ENCODE measurements at regions not wholly inside any gene's neighbourhood (a gene's known extent, or its start where the extent isn't known, plus 50 kb on each side); places are given as distances from the start of the nearest gene placed in this dataset.

DNA sequence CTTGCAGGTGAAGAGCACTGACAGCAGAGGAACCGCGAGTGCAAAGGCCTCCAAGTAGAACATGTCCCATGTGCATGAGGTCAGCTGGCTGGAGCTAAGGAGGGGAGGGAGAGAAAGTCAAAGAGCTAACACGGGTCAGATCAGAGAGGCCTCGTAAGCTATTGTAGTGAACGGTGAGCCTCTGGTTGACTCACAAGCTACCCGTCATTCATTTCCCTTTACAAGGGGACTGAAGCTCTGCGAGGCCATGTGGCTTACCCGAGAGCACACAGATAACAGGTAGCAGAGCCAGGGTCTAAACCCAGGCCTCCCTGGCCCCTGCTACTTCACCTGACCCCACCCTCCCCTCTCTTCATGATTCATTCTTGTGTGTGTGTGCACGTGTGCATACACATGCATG is 152.7 kb upstream of the ADRA1B start:
- no peak for DNase-seq (ENCODE audit: low read depth in 1 of 2, low spot score in 1 of 2)
- TF ChIP-seq JUND (IDR thresholded peaks at IDR 0.05; ENCODE audit: low read depth) = no peak
- in situ Hi-C loops (cut with HindIII; ENCODE audit: low pct_unique_long_range_greater_than_20kb, low sequenced_read_pairs) = no loop called here

DNA sequence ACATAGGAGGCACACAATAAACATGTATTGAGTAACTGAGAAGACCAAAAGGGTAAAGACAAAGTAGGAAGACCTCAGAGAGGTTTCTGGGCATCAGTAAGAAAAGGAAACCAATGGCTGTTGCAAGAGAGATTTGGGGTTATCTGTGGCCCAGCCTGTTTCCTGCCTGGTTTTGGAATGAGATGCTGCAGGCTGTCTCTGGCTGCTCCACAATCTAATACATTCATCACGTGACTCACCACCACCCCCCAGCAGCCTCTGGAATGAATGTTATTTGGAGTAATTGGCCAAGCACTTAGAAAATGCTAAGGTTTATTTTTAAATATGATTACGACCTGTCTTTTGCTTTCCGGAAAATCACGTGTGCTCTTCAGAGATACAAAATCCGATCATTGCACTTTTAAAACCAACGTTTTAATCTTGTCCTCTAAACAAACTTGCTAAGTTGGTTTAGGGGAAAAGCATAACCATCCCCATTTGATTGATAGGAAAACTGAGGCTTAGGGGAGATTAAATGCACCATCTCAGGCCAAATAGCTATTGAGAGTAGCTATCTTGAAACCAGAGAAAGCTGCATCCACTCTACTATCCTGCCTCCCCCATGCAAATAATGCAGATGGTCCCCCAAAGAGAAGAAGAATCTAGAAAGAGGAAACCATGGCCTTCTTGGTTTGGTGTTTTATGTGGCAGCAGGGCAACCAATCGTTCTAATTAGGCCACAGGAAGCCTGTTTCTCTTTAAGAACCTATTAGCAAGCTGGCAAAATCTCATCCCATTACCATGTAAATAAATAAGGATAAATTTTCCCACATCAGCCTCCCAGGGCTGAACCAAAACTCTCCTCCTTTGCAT is 151.8 kb upstream of the ADRA1B start:
- no peak for DNase-seq (ENCODE audit: low read depth in 1 of 2, low spot score in 1 of 2)
- in situ Hi-C loops (cut with HindIII; ENCODE audit: low pct_unique_long_range_greater_than_20kb, low sequenced_read_pairs) = no loop called here

DNA sequence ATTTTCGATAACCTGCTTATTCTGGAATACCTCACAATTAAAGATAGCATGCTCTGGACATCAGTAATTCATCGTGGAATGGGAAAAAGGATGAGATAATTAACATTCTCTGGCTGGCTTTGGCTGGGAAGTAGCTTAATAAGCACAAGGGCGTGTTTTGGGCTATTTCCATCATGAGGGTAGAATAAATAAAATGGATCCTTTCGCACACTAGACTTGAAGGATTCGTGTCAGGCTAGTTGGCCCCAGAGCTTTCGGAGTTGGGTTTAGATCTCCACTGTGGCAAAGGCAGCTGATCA is 151.2 kb upstream of the ADRA1B start:
- no peak for TF ChIP-seq JUND (IDR thresholded peaks at IDR 0.05; ENCODE audit: low read depth)
- no peak for DNase-seq (ENCODE audit: low read depth in 1 of 2, low spot score in 1 of 2)
- in situ Hi-C loops (cut with HindIII; ENCODE audit: low pct_unique_long_range_greater_than_20kb, low sequenced_read_pairs) = no loop called here

More for the DNA sequence above, 151.8 kb upstream of the ADRA1B start:
- TF ChIP-seq JUND (IDR thresholded peaks at IDR 0.05; ENCODE audit: low read depth) = no peak

DNA sequence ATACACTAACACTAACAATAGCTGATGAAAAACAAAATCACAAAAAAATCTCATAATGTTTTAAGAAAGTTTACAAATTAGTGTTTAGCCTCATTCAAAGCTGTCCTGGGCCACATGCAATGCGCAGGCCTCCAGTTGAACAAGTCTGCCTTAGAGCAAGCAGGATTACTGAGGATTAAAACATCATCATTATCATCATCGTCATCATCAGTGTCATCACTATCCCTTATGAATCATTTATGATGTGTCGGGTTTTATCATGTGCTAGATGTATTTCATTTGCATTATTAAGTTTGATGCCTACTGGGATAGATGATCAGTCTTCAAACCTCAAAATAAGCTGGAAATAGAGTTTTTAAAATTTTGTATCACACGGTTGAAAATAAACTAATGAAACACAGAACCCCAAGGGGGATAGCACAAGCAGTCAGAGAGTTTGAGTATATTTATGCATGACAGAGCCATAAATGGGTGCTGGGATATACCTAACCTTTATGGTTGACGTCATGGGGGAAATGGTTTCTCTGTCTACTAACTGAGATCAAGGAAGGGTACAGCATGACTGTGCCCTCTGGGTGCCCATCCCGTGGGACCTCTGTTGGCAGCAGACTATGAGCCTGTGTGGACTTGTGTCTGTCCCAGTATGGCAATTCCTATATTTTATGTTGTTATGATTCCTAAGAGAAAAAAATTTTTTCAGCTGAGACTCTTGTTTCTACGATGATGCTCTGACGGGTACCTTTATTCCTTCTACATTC is 150.3 kb upstream of the ADRA1B start:
- no peak for TF ChIP-seq JUND (IDR thresholded peaks at IDR 0.05; ENCODE audit: low read depth)
- in situ Hi-C loops (cut with HindIII; ENCODE audit: low pct_unique_long_range_greater_than_20kb, low sequenced_read_pairs) = no loop called here

DNA sequence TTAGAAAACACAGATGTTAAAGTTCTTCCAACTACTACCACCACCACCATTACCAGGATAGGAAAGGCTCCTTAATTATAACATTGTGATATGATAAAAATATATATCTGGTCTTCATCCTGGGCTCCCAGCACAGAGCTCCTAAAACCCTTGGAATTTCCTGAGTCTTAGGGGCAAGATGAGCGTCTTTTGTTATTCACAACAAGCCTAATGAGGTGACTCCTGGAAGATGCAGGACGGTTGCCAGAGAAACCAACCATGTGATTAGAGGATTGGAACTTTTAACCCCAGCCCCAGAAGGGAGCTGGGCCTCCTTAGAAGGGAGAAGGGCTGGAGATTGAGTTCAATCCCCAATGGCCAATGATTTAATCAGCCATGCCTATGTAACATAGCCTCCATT is 148.0 kb upstream of the ADRA1B start:
- no peak for TF ChIP-seq JUND (IDR thresholded peaks at IDR 0.05; ENCODE audit: low read depth)
- in situ Hi-C loops (cut with HindIII; ENCODE audit: low pct_unique_long_range_greater_than_20kb, low sequenced_read_pairs) = no loop called here
- no peak for DNase-seq (ENCODE audit: low read depth in 1 of 2, low spot score in 1 of 2)

More for the DNA sequence above, 150.3 kb upstream of the ADRA1B start:
- no peak for DNase-seq (ENCODE audit: low read depth in 1 of 2, low spot score in 1 of 2)

DNA sequence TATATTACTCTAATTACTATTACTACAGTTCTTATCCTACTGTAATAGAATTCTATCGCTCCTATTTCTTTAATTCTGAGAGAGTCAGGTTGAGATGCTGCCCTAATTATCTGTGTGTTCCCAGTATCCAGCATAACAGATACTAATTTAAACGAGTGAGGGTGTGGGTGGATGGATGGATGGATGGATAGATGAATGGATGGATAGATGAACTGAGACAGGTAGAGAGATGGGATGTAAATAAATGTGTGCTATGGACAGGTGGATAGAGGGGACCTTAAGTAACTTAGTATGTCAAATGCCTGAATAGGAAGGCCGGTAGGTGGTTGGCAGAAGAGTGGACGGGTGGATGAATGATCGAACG is 143.6 kb upstream of the ADRA1B start:
- no peak for TF ChIP-seq JUND (IDR thresholded peaks at IDR 0.05; ENCODE audit: low read depth)
- in situ Hi-C loops (cut with HindIII; ENCODE audit: low pct_unique_long_range_greater_than_20kb, low sequenced_read_pairs) = no loop called here
- no peak for DNase-seq (ENCODE audit: low read depth in 1 of 2, low spot score in 1 of 2)

DNA sequence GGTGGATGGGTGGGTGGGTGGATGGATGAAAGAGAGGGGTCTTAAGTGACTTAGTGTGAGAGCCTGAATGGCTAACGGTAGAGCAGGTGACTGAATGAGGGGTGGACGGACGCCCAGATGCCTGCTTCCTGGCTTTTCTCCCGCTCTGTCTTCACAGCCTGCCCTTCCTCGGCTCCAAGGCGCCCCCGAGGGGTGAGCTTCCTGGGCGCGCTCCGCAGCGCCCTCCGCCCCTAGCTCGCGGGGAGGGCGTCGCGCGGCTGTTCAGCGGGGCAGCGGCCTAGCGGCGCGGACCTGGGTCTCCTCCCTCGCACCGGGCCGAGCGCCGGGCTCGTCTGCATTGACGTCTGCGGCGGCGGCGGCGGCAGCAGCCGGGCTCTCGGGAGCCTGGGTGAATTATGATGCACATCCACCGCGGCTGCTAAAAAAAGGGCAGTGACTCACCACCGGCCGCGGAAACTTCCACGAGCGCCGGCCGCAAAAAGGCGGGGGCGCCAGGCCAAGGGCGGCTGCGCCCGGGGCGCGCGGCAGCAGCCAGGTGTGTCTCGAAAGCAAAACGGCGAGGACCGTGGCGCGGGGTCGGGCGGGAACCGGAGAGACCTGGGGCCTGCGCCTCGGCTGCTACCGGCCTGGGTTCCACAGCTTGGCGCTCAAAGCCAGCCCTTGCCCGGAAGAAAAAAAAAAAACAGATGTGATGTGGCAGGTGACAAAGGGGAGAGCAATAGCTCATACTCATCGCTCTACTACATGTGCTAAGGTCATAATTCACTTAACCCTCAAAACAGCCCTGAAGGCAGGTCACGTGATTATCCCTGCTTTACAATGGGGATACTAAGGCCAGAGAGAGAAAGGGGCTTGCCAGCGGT is 143.0 kb upstream of the ADRA1B start:
- in situ Hi-C loops (cut with HindIII; ENCODE audit: low pct_unique_long_range_greater_than_20kb, low sequenced_read_pairs) = no loop called here
- DNase-seq (ENCODE audit: low read depth in 1 of 2, low spot score in 1 of 2) = peak; percentile 59 to 62
- TF ChIP-seq JUND (IDR thresholded peaks at IDR 0.05; ENCODE audit: low read depth) = no peak

DNA sequence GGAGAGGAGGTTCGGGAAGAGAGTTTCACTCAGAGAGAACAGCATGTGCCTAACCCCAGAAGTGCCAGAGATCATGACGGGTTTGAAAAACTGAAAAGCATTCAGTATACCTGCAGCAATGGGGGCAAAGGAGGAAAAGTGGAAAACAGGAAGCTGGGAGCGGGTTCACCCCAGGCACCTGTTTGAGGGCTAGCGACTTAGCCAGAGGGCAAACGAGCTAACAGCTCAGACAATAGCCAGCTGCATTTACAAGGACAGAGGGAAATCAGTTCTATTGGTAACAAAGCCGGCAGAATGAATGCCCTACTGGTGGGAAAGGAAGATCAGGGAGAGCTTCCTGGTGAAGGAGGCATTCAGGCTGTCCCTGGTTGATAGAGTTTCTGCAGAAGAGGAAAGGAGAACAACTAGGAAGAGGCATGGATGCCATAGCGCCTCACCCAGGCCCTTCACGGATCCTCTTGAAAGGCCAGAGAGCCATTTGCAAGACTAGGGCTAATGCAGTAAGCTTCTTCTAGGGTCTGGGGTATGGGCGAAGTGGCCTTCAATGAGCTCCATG is 141.7 kb upstream of the ADRA1B start:
- no peak for DNase-seq (ENCODE audit: low read depth in 1 of 2, low spot score in 1 of 2)
- no peak for TF ChIP-seq JUND (IDR thresholded peaks at IDR 0.05; ENCODE audit: low read depth)
- in situ Hi-C loops (cut with HindIII; ENCODE audit: low pct_unique_long_range_greater_than_20kb, low sequenced_read_pairs) = no loop called here

DNA sequence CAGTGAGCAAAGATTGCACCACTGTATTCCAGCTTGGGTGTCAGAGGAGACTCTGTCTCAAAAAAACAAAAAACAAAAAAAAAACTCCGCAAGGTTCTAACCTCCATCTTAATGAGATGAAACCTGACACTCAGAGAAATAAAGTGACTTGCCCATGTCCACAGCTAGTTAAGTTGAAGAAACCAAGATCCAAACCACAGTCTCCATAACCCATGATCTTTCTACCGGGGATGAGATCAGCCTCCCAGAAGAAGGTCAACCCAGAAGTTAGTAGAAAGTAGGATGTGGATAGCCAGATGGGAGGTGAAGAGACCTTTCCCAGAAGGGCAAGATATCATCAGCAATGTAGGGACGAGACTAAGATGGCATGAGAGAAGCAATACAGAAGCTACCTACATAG is 140.4 kb upstream of the ADRA1B start:
- in situ Hi-C loops (cut with HindIII; ENCODE audit: low pct_unique_long_range_greater_than_20kb, low sequenced_read_pairs) = no loop called here
- DNase-seq (ENCODE audit: low read depth in 1 of 2, low spot score in 1 of 2) = no peak
- no peak for TF ChIP-seq JUND (IDR thresholded peaks at IDR 0.05; ENCODE audit: low read depth)

DNA sequence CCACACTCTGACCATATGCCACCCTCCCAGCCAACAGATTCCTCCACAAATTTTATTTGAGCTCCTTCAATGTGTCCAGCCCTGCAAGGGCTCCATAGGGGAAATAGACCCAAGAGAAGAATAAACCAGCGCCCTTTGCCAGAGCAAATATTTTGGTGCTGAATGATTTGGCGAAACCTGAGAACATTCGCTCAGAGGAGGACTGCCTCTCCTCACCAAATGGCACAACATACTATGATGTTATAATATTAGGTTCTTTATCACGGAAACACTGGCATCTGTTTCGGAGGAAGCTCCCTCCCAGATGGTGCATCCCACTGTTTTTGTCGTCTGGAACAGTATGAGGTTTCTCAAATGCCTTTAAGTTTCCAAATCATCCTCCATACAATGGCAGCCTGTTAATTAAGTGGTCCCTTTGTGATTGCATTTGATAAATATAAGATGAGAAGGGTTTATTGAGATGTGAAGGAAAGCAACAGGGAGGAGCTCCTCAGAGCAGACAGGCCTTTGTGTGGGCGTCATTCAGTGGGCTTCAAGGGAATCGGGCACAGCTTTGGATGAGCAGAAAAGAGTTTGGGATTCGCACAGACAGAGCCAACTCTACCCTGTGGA is 139.1 kb upstream of the ADRA1B start:
- in situ Hi-C loops (cut with HindIII; ENCODE audit: low pct_unique_long_range_greater_than_20kb, low sequenced_read_pairs) = no loop called here
- DNase-seq (ENCODE audit: low read depth in 1 of 2, low spot score in 1 of 2) = no peak
- no peak for TF ChIP-seq JUND (IDR thresholded peaks at IDR 0.05; ENCODE audit: low read depth)

DNA sequence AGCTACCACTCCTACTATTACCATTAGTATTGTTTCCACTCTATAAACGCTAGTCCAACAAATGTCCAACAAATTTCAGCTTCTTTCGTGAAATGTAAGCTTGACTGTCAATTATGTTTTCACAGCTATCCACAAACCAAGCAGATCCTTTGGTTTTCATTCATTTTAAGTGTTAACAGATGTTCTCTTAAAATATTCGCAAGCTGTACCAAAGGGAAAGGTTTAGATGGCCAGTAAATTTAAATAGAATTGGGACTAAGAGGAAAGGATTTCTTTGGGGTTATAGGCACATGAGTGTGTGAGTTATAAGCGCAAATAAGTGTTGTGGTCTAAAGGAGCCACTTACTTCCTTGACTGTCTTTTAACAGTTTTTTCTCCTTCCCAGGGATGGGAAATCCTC is 136.8 kb upstream of the ADRA1B start:
- in situ Hi-C loops (cut with HindIII; ENCODE audit: low pct_unique_long_range_greater_than_20kb, low sequenced_read_pairs) = no loop called here
- TF ChIP-seq JUND (IDR thresholded peaks at IDR 0.05; ENCODE audit: low read depth) = no peak
- no peak for DNase-seq (ENCODE audit: low read depth in 1 of 2, low spot score in 1 of 2)

DNA sequence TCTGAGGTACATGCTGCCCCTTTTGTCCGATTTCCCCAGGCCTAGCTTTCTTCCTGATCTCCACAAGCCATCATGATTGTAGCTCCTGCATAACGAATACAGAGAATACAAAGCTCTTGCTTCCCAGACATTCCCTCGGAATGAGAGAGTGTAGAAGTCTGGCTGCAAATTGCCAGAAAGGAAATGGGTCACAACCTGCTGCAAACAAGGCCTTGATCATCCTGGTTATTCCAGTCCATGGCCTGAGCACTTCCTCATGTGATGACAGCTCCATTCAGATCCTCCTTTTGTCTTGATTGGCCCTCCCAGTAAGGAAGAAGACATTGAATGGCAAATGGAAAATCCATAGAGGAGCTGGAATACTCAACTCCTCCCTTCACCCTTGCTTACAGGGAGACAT is 136.0 kb upstream of the ADRA1B start:
- in situ Hi-C loops (cut with HindIII; ENCODE audit: low pct_unique_long_range_greater_than_20kb, low sequenced_read_pairs) = no loop called here
- DNase-seq (ENCODE audit: low read depth in 1 of 2, low spot score in 1 of 2) = no peak
- no peak for TF ChIP-seq JUND (IDR thresholded peaks at IDR 0.05; ENCODE audit: low read depth)
